Fibroblast of the aortic adventitia (primary cell): ENCODE measurements at regions not wholly inside any gene's neighbourhood (a gene's known extent, or its start where the extent isn't known, plus 50 kb on each side); places are given as distances from the start of the nearest gene placed in this dataset.

Experiments used
- DNase-seq: peaks from one replicate; pipeline ENCODE4 v3.0.0-alpha.2; 2010; ENCODE audit warnings: low read depth
- H3K4me3 ChIP-seq: 2 replicates; pipeline ENCODE4 v1.5.1; 2011; ENCODE audit warnings: low read depth, mild to moderate bottlenecking, control low read depth, low read length, moderate library complexity
- TF ChIP-seq, protein P1 (sequence below): IDR thresholded peaks from 2 replicates; pipeline ENCODE4 v1.5.1; 2011; ENCODE audit warnings: mild to moderate bottlenecking, low read length, control low read depth, inconsistent platforms; ENCODE audit not compliant: insufficient read depth

- DNase-seq: no peak
- TF ChIP-seq, protein P1, sequence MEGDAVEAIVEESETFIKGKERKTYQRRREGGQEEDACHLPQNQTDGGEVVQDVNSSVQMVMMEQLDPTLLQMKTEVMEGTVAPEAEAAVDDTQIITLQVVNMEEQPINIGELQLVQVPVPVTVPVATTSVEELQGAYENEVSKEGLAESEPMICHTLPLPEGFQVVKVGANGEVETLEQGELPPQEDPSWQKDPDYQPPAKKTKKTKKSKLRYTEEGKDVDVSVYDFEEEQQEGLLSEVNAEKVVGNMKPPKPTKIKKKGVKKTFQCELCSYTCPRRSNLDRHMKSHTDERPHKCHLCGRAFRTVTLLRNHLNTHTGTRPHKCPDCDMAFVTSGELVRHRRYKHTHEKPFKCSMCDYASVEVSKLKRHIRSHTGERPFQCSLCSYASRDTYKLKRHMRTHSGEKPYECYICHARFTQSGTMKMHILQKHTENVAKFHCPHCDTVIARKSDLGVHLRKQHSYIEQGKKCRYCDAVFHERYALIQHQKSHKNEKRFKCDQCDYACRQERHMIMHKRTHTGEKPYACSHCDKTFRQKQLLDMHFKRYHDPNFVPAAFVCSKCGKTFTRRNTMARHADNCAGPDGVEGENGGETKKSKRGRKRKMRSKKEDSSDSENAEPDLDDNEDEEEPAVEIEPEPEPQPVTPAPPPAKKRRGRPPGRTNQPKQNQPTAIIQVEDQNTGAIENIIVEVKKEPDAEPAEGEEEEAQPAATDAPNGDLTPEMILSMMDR: no peak
- H3K4me3 ChIP-seq: no peak overlapping the region
These were observed 379.0 kb downstream of the TLR4 start for GRCh38 chr9:118083161-118083560.

- no peak for DNase-seq
- TF ChIP-seq, protein P1: no peak
- H3K4me3 ChIP-seq: no peak overlapping the region
These were observed 383.9 kb downstream of the TLR4 start for GRCh38 chr9:118088090-118088489.

GRCh38 chr9:118091226-118091625 is 387.0 kb downstream of the TLR4 start:
- TF ChIP-seq, protein P1: no peak
- H3K4me3 ChIP-seq: no peak overlapping the region
- no peak for DNase-seq

DNA sequence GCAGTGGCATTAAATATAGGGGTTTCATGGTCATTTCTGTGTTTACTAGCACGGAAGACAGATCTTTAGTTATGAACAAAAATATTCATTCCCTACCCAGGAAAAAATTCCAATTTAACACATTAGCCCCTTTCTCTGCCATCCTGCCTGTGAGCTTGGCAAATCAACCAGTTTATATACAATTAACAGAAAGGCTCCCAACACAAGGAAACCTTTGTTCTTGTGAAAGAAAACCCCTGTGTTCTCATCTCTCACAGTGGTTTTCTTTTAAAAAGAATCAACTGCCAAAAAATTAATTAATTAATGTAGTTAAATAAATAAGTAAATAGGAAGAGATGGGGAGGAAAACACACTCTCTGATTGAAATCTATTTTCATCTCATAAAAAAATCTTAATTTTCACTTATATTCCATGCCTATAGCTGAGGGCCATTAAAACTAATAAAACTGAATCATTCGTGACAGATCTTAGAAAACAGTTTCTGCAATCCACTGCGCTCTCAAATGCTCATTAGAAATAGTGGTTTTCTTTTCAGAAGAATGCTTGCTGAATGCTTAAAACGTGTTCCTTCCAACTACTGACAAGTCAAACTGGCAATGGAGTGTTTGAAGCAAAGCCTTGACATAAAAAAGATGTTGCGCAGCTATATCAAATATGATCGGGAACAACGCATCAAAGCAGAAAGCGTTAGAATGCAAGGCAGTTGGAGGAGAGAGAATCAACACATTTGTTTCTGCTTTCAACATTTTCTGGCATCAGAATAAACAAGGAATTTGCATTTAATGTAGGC is 387.7 kb downstream of the TLR4 start:
- no peak for DNase-seq
- TF ChIP-seq, protein P1: no peak
- H3K4me3 ChIP-seq: no peak overlapping the region

DNA sequence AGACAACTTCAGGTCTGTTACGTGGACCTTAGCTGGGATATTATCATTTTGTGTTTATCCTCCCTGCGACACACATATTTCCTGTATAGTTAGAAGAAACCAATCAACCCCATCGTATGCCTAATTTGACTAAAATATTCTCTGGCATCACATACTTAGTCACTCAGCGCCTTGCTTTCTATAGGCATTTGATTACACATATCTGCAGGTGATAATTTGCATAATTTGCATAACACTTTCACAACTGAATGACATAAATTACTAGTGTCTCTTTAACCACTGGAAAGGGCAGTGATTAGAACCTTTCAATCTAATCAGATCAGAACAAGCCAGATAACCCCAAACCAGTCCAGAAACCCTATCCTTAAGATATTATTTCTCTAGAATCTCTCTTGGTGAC is 390.2 kb downstream of the TLR4 start:
- TF ChIP-seq, protein P1: no peak
- no peak for DNase-seq
- H3K4me3 ChIP-seq: no peak overlapping the region

- TF ChIP-seq, protein P1: no peak
- no peak for DNase-seq
- no peak overlapping the region for H3K4me3 ChIP-seq
These were observed 396.6 kb downstream of the TLR4 start for GRCh38 chr9:118100529-118101419.
